ENCODE measurements at regions not wholly inside any gene's neighbourhood (a gene's known extent, or its start where the extent isn't known, plus 50 kb on each side); places are given as distances from the start of the nearest gene placed in this dataset.

DNA sequence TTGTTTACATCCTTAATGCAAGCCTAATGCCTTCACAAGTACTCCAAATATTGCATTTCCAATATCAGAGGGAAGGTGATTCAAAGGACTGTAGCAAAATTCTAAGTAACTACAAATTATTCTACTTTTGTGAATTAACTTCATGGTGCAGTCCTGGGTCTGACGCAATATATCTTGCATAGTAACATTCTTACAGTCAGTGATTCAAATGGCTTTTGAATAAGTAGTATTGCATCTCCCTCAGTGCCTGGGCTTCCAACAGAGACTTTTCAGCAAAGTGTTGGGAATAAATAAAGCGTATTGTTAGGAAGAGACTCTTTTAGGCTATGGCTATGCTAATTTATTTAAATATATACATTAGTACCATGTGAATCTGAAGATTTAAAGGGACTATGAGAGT is 564.7 kb upstream of the COBL start:
- H3K27me3 Mint-ChIP-seq: no peaks in the 10 kb centered on the region
- H3K27me3 ChIP-seq (ENCODE audit: control insufficient read depth in 1 of 2, insufficient read depth in 2 of 2, low read length in 2 of 2): no peaks in the 10 kb centered on the region
- H3K4me3 ChIP-seq (ENCODE audit: low read length): no peak overlapping the region
- intact Hi-C loops (cut with DNase I, micrococcal nuclease): no loop called here
- peaks cover 0 to 8% of the 10 kb centered on the region in 2 experiments for H3K9me3 ChIP-seq (ENCODE audit: control insufficient read depth in 1 of 2, insufficient read depth in 1 of 2, low read length in 2 of 2)
- ChIA-PET POLR2A (no interaction called here), CTCF (no interaction called here)
- DNase-seq: no peak
- no peak overlapping the region for H3K4me3 Mint-ChIP-seq
- peaks cover 5% of the 10 kb centered on the region for H3K9me3 Mint-ChIP-seq
- H3K27ac Mint-ChIP-seq: no peak overlapping the region
- no peaks in the 10 kb centered on the region for H3K4me1 Mint-ChIP-seq (ENCODE audit: low read depth)
- TF ChIP-seq, protein P1, sequence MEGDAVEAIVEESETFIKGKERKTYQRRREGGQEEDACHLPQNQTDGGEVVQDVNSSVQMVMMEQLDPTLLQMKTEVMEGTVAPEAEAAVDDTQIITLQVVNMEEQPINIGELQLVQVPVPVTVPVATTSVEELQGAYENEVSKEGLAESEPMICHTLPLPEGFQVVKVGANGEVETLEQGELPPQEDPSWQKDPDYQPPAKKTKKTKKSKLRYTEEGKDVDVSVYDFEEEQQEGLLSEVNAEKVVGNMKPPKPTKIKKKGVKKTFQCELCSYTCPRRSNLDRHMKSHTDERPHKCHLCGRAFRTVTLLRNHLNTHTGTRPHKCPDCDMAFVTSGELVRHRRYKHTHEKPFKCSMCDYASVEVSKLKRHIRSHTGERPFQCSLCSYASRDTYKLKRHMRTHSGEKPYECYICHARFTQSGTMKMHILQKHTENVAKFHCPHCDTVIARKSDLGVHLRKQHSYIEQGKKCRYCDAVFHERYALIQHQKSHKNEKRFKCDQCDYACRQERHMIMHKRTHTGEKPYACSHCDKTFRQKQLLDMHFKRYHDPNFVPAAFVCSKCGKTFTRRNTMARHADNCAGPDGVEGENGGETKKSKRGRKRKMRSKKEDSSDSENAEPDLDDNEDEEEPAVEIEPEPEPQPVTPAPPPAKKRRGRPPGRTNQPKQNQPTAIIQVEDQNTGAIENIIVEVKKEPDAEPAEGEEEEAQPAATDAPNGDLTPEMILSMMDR (IDR thresholded peaks at IDR 0.05): no peak
- no peaks in the 10 kb centered on the region for H3K36me3 Mint-ChIP-seq (ENCODE audit: low read depth)
- ATAC-seq (ENCODE audit: poor library complexity): no peak
- H3K4me1 ChIP-seq (ENCODE audit: insufficient read depth, low read length): no peaks in the 10 kb centered on the region
- no peaks in the 10 kb centered on the region for H3K36me3 ChIP-seq (ENCODE audit: insufficient read depth, low read length)
- no peak overlapping the region for H3K27ac ChIP-seq (ENCODE audit: low read depth in 1 of 2, low read length in 2 of 2)

DNA sequence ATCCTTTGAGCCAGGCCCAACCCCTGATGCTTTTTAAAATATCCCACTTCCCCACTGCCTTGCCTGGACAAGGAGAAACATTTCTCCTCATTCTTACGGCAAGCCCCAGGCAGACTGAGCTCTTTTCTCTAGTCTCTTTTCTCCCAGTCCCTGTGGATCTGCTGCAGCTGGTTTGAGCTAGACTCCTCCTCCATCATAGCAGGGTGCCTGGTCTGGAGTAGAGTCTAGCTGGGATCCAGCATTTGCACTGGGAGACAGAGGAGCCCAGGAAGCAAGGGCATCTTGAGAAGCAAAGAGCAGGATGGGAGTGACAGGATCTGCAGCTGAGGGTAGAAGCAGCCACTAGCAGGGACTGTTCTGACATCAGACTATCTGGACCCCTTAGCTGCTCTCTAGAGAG is 562.3 kb upstream of the COBL start:
- Histone ChIP-seq H3K4me1 (ENCODE audit: insufficient read depth, low read length) (no peaks in the 10 kb centered on the region), H3K27me3 (ENCODE audit: control insufficient read depth in 1 of 2, insufficient read depth in 2 of 2, low read length in 2 of 2) (no peaks in the 10 kb centered on the region), H3K27ac (ENCODE audit: low read depth in 1 of 2, low read length in 2 of 2) (no peak overlapping the region), H3K36me3 (ENCODE audit: insufficient read depth, low read length) (no peaks in the 10 kb centered on the region), H3K9me3 (ENCODE audit: control insufficient read depth in 1 of 2, insufficient read depth in 1 of 2, low read length in 2 of 2) (peaks cover 0 to 13% of the 10 kb centered on the region in 2 experiments), H3K4me3 (ENCODE audit: low read length) (no peak overlapping the region)
- Mint-ChIP-seq H3K9me3 (peaks cover 2% of the 10 kb centered on the region), H3K27me3 (no peaks in the 10 kb centered on the region), H3K36me3 (ENCODE audit: low read depth) (no peaks in the 10 kb centered on the region), H3K4me3 (no peak overlapping the region), H3K27ac (no peak overlapping the region), H3K4me1 (ENCODE audit: low read depth) (no peaks in the 10 kb centered on the region)
- ChIA-PET POLR2A (no interaction called here), CTCF (no interaction called here)
- intact Hi-C loops (cut with DNase I, micrococcal nuclease): no loop called here
- ATAC-seq (ENCODE audit: poor library complexity): no peak
- TF ChIP-seq, protein P1 (IDR thresholded peaks at IDR 0.05): no peak
- DNase-seq: no peak

DNA sequence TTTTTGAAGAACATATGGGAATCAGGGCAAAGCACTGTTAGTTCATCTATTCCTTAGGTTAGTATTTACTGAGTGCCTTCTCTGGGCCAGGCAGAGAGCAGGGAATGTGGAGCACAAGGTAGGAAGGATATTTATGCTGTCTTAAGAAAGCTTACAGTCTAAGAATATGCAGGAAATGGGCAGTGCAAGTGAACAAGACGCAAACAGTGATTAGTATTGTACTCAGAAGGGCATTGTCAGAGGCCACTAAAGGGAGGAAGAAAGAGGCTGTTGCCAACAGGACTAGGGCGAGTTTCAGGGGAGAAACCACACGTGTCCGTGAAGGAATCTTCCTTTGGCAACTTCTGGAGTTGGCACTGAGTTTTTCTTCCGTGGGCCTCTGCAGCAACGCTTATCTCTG is 552.8 kb upstream of the COBL start:
- peaks cover 0 to 9% of the 10 kb centered on the region in 2 experiments for H3K9me3 ChIP-seq (ENCODE audit: control insufficient read depth in 1 of 2, insufficient read depth in 1 of 2, low read length in 2 of 2)
- no peak overlapping the region for H3K27ac ChIP-seq (ENCODE audit: low read depth in 1 of 2, low read length in 2 of 2)
- ATAC-seq (ENCODE audit: poor library complexity) (no peak), DNase-seq (no peak)
- Mint-ChIP-seq H3K27ac (no peak overlapping the region), H3K36me3 (ENCODE audit: low read depth) (no peaks in the 10 kb centered on the region), H3K4me3 (no peak overlapping the region), H3K27me3 (no peaks in the 10 kb centered on the region), H3K9me3 (peaks cover 15% of the 10 kb centered on the region), H3K4me1 (ENCODE audit: low read depth) (no peaks in the 10 kb centered on the region)
- POLR2A ChIA-PET: no interaction called here
- CTCF ChIA-PET: no interaction called here
- no peak overlapping the region for H3K4me3 ChIP-seq (ENCODE audit: low read length)
- no peaks in the 10 kb centered on the region for H3K4me1 ChIP-seq (ENCODE audit: insufficient read depth, low read length)
- TF ChIP-seq, protein P1 (IDR thresholded peaks at IDR 0.05): no peak
- H3K36me3 ChIP-seq (ENCODE audit: insufficient read depth, low read length): no peaks in the 10 kb centered on the region
- intact Hi-C loops (cut with DNase I, micrococcal nuclease): no loop called here
- no peaks in the 10 kb centered on the region for H3K27me3 ChIP-seq (ENCODE audit: control insufficient read depth in 1 of 2, insufficient read depth in 2 of 2, low read length in 2 of 2)

All from CD4-positive, alpha-beta T cell (primary cell).